ENCODE measurements at regions not wholly inside any gene's neighbourhood (a gene's known extent, or its start where the extent isn't known, plus 50 kb on each side); places are given as distances from the start of the nearest gene placed in this dataset.

DNA sequence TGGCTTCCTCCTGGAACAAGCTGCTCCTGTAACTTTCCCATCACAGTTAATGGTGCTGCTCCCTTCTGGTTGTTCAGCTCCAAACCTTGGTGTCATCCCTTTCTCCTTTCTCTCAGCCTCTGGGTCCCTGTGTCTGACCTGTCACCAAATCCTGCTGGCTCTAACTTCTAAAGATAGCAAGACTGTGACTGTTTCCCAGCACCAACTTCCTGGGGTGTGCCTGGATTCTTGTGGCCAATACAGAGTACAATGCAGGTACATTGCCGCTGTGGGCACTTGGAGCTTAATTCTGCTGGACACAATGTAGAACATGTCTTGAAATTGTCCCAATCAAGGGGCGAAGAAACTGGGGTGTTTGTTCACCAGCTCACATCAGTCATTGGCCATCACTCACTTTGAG lies 156.7 kb upstream of the CSF3R start:
- Histone ChIP-seq H3K4me1 (replicated peaks) (no peaks in the 10 kb centered on the region), H3K4me3 (no peak overlapping the region), H3K9me3 (replicated peaks) (no peaks in the 10 kb centered on the region; the same call in 1 of the 2 replicates), H3K27me3 (replicated peaks) (peaks cover 11% of the 10 kb centered on the region), H3K27ac (no peak overlapping the region), H3K36me3 (no peaks in the 10 kb centered on the region)
- no peak for DNase-seq (ENCODE audit: low read depth in 1 of 2, low spot score in 2 of 2)

- no peak for DNase-seq (ENCODE audit: low read depth in 1 of 2, low spot score in 2 of 2)
- no peaks in the 10 kb centered on the region; the same call in 1 of the 2 replicates for H3K9me3 ChIP-seq (replicated peaks)
- peaks cover 11% of the 10 kb centered on the region for H3K27me3 ChIP-seq (replicated peaks)
- no peak overlapping the region for H3K27ac ChIP-seq
- H3K36me3 ChIP-seq = no peaks in the 10 kb centered on the region
- no peaks in the 10 kb centered on the region for H3K4me1 ChIP-seq (replicated peaks)
- H3K4me3 ChIP-seq = no peak overlapping the region
Measured at GRCh38 chr1:36638268-36638667, 155.6 kb upstream of the CSF3R start.

- H3K4me1 ChIP-seq (replicated peaks) = no peaks in the 10 kb centered on the region
- DNase-seq (ENCODE audit: low read depth in 1 of 2, low spot score in 2 of 2) = no peak
Measured at GRCh38 chr1:36636206-36636605, 153.5 kb upstream of the CSF3R start.

GRCh38 chr1:36635284-36635683 lies 152.6 kb upstream of the CSF3R start:
- H3K4me3 ChIP-seq = no peak overlapping the region
- H3K4me1 ChIP-seq (replicated peaks) = no peaks in the 10 kb centered on the region
- H3K27me3 ChIP-seq (replicated peaks) = peaks cover 11% of the 10 kb centered on the region
- DNase-seq (ENCODE audit: low read depth in 1 of 2, low spot score in 2 of 2) = no peak
- H3K36me3 ChIP-seq = no peaks in the 10 kb centered on the region
- no peak overlapping the region for H3K27ac ChIP-seq
- no peaks in the 10 kb centered on the region; the same call in 1 of the 2 replicates for H3K9me3 ChIP-seq (replicated peaks)

More at GRCh38 chr1:36636206-36636605, 153.5 kb upstream of the CSF3R start:
- peaks cover 11% of the 10 kb centered on the region for H3K27me3 ChIP-seq (replicated peaks)
- H3K9me3 ChIP-seq (replicated peaks) = no peaks in the 10 kb centered on the region; the same call in 1 of the 2 replicates
- no peak overlapping the region for H3K27ac ChIP-seq
- no peak overlapping the region for H3K4me3 ChIP-seq
- H3K36me3 ChIP-seq = no peaks in the 10 kb centered on the region

DNA sequence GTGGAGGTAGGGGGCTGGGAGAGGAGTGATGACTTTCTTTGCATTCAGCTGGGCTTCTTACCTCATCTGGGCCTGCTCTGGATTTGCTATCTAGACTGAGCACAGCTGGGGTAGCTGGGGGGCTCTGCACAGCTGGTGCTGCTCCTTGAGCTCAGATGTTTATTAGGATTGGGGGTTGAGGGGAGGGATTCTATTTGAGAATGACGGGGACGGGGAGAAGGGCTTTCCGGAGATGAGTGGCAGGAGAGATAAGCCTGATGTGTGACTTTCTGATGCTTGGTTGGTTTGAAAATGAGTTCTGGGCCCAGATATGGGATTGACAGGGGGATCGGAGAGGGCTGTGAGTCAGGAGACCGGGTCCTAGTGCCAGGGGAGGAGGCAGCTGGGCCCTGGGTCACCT lies 146.1 kb upstream of the CSF3R start:
- Histone ChIP-seq H3K27ac (no peak overlapping the region), H3K36me3 (no peaks in the 10 kb centered on the region), H3K27me3 (replicated peaks) (peaks cover 21% of the 10 kb centered on the region), H3K9me3 (replicated peaks) (no peaks in the 10 kb centered on the region), H3K4me3 (no peak overlapping the region), H3K4me1 (replicated peaks) (no peaks in the 10 kb centered on the region)
- DNase-seq (ENCODE audit: low read depth in 1 of 2, low spot score in 2 of 2) = no peak

- Histone ChIP-seq H3K36me3 (no peaks in the 10 kb centered on the region), H3K27ac (no peak overlapping the region), H3K9me3 (replicated peaks) (no peaks in the 10 kb centered on the region), H3K27me3 (replicated peaks) (peaks cover 21% of the 10 kb centered on the region), H3K4me1 (replicated peaks) (no peaks in the 10 kb centered on the region), H3K4me3 (no peak overlapping the region)
- DNase-seq (ENCODE audit: low read depth in 1 of 2, low spot score in 2 of 2) = no peak
Measured at GRCh38 chr1:36626435-36626834, 143.7 kb upstream of the CSF3R start.

DNA sequence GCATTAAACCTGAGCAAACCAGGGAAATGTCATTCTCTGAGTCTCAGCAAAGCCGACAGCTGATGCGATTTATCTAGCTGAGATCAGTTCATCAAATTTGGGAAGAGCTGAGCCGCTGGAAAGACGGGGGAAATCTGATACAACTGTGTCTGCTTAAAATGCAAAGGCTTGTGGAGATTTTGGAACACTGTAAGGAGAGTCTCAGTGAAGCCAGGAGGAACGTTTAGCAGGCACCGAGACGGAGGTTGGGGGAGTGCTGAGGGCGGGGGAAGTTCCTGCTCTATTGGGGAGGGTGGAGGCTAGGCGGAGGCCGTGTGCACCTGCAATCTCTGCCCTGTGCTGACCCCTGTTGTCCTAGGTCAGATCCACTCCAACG lies 143.2 kb upstream of the CSF3R start:
- Histone ChIP-seq H3K27me3 (replicated peaks) (peaks cover 21% of the 10 kb centered on the region), H3K27ac (no peak overlapping the region), H3K4me1 (replicated peaks) (no peaks in the 10 kb centered on the region), H3K4me3 (no peak overlapping the region), H3K36me3 (no peaks in the 10 kb centered on the region), H3K9me3 (replicated peaks) (no peaks in the 10 kb centered on the region)
- no peak for DNase-seq (ENCODE audit: low read depth in 1 of 2, low spot score in 2 of 2)

DNA sequence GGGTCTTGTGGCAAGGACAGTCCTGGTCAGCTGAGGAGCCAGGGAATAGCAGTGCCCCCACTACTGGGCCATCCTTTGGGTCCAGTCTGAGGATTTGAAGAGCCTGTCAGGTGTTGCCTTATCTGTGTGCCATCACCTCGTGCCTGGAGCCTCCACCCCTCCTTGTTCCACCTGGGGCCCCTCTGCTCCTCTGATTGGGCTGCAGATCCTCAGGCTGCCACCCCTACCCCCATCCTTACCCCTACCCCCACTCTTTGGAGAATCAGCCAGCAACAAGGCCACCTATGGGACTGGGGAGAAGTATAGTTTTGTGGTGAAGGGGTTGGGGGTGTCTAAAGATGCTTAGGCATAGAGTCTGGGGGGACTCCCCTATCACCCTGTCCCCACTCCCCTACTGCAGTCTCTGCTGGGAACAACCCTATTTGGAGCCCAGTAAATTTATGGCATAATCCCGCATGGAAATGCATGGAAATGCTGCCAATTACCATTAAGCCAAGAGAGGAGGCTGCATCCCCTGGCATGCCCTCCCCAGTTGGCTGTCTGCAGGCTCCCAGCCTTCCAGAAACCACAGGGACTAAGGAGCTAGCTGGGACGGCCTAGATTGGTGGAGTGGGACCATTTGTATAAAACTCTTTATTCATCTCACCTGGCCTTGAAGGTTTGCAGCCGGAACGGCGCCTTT lies 142.7 kb upstream of the CSF3R start:
- DNase-seq (ENCODE audit: low read depth in 1 of 2, low spot score in 2 of 2) = no peak
- H3K27me3 ChIP-seq (replicated peaks) = peaks cover 21% of the 10 kb centered on the region
- no peak overlapping the region for H3K4me3 ChIP-seq
- H3K27ac ChIP-seq = no peak overlapping the region
- no peaks in the 10 kb centered on the region for H3K4me1 ChIP-seq (replicated peaks)
- no peaks in the 10 kb centered on the region for H3K36me3 ChIP-seq
- no peaks in the 10 kb centered on the region for H3K9me3 ChIP-seq (replicated peaks)

DNA sequence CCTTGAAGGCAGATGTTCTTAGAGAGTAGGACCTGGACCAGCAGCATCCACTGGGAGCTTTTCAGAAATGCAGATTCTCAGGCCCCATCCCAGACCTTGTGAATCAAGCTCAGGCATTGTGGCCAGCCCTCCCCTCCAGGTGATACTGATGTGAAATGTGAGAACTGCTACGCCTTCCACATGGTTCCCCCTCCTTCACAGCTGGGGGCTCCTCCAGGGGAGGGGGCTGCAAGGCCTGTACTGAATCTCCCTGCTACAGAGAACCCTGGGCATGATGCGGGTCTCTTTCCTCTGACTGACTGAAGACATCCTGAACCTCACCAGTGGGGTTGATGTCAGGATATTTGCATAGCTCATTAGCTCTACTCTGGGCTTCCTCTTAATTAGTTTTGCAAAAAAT lies 141.8 kb upstream of the CSF3R start:
- Histone ChIP-seq H3K36me3 (no peaks in the 10 kb centered on the region), H3K9me3 (replicated peaks) (no peaks in the 10 kb centered on the region), H3K27me3 (replicated peaks) (peaks cover 24% of the 10 kb centered on the region), H3K4me3 (no peak overlapping the region), H3K27ac (no peak overlapping the region), H3K4me1 (replicated peaks) (no peaks in the 10 kb centered on the region)
- no peak for DNase-seq (ENCODE audit: low read depth in 1 of 2, low spot score in 2 of 2)

GRCh38 chr1:36622741-36623648 lies 140.3 kb upstream of the CSF3R start:
- peaks cover 26% of the 10 kb centered on the region for H3K27me3 ChIP-seq (replicated peaks)
- no peak overlapping the region for H3K27ac ChIP-seq
- no peaks in the 10 kb centered on the region for H3K4me1 ChIP-seq (replicated peaks)
- DNase-seq (ENCODE audit: low read depth in 1 of 2, low spot score in 2 of 2) = no peak
- H3K4me3 ChIP-seq = no peak overlapping the region
- no peaks in the 10 kb centered on the region for H3K9me3 ChIP-seq (replicated peaks)
- H3K36me3 ChIP-seq = no peaks in the 10 kb centered on the region

DNA sequence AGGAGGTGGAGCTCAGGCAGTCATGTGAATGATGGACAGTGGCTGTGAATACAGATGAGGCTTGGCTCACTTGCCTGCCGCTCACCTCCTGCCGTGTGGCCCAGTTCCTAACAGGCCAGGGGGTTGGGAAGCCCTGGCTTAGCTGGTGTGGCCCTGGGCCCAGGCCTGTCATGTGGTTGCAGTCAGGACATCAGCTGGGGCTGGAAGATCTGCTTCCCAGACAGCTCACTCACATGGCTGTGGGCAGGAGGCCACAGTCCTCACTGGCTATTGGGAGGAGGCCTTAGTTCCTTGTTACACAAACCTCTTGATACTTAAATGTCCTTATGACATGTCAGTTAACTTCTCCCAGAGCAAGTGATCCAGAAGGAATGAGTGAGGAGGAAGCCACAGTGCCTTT lies 138.8 kb upstream of the CSF3R start:
- Histone ChIP-seq H3K4me1 (replicated peaks) (no peaks in the 10 kb centered on the region), H3K4me3 (no peak overlapping the region), H3K9me3 (replicated peaks) (no peaks in the 10 kb centered on the region), H3K36me3 (no peaks in the 10 kb centered on the region), H3K27me3 (replicated peaks) (peaks cover 23% of the 10 kb centered on the region), H3K27ac (no peak overlapping the region)
- DNase-seq (ENCODE audit: low read depth in 1 of 2, low spot score in 2 of 2) = no peak

DNA sequence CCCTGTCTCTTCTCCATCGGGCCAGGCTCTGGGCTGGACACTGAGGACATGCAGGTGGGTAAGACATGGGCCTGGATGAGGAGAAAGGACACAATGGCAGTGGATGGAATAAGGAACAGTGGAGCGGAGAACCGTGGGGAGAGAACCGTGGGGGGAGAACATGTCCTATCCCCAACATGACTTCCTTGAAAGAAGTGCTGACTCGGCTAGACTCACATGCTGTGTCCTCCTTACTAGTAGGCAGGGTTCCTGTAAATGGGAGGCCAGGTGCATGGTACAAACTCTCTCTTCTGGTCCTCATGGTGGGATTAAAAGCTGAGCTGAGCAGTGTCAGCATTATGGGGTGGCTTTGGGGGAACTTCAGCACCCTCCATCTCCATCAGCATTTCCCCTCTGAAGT lies 137.4 kb upstream of the CSF3R start:
- peaks cover 16% of the 10 kb centered on the region for H3K27me3 ChIP-seq (replicated peaks)
- no peaks in the 10 kb centered on the region for H3K9me3 ChIP-seq (replicated peaks)
- no peak overlapping the region for H3K4me3 ChIP-seq
- DNase-seq (ENCODE audit: low read depth in 1 of 2, low spot score in 2 of 2) = no peak
- H3K36me3 ChIP-seq = no peaks in the 10 kb centered on the region
- no peaks in the 10 kb centered on the region for H3K4me1 ChIP-seq (replicated peaks)
- no peak overlapping the region for H3K27ac ChIP-seq

- Histone ChIP-seq H3K4me3 (no peak overlapping the region), H3K4me1 (replicated peaks) (no peaks in the 10 kb centered on the region), H3K27ac (no peak overlapping the region), H3K36me3 (no peaks in the 10 kb centered on the region), H3K9me3 (replicated peaks) (no peaks in the 10 kb centered on the region; the same call in 1 of the 2 replicates), H3K27me3 (replicated peaks) (peaks cover 22% of the 10 kb centered on the region; the same call in 1 of the 2 replicates)
- DNase-seq (ENCODE audit: low read depth in 1 of 2, low spot score in 2 of 2) = no peak
Measured at GRCh38 chr1:36614991-36615390, 132.3 kb upstream of the CSF3R start.

DNA sequence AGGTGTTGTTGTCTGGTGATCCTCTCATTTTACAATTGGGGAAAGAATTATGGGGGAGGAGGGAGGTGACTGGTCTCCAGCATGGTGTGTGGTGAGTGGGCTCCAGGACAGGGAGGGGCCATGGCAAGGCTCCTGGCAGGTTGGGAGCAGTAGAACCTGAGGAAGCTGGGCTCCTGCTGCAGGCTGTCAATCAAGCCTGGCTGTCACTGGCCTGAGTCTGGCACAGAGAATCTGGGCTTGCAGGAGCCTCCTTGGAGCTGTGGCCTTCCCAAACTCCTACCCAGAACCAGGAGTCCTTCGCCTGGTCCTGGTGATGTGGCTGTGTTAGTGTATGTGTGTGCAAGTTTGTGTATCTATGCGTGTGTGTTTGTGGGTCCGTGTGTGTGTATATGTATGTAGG lies 131.9 kb upstream of the CSF3R start:
- no peak overlapping the region for H3K27ac ChIP-seq
- H3K9me3 ChIP-seq (replicated peaks) = no peaks in the 10 kb centered on the region; the same call in 1 of the 2 replicates
- no peak overlapping the region for H3K4me3 ChIP-seq
- H3K27me3 ChIP-seq (replicated peaks) = peaks cover 20% of the 10 kb centered on the region; the same call in 1 of the 2 replicates
- no peaks in the 10 kb centered on the region for H3K4me1 ChIP-seq (replicated peaks)
- no peak for DNase-seq (ENCODE audit: low read depth in 1 of 2, low spot score in 2 of 2)
- H3K36me3 ChIP-seq = no peaks in the 10 kb centered on the region
